ENCODE measurements at regions not wholly inside any gene's neighbourhood (a gene's known extent, or its start where the extent isn't known, plus 50 kb on each side); places are given as distances from the start of the nearest gene placed in this dataset.

DNA sequence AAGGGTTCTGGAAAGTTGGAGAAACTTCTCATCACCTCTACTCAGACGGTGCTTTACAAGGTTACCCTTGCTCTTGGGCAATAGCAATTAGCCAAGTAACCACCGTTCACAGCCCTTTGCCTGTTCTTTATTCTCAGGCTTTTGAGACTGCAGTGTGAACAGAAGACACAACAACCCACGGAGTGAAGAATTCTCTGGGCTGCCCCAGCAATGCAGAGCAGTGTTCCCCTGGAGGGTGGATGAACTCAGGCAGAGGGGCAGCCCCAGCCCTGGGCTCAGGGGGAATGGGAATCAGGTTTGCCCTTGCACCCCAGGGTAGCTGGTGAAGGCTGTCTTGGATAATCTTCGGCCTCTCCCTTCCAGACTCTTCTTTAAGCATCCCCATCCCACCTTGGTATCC, 69.1 kb downstream of the MCFD2 start:
- TF ChIP-seq CTCF (IDR thresholded peaks at IDR 0.05; ENCODE audit: control insufficient read depth, insufficient read depth, low read depth, low read length, missing control alignments), result no peak
- DNase-seq (ENCODE audit: low read depth), result no peak
- H3K4me3 ChIP-seq (ENCODE audit: control insufficient read depth, low read depth, low read length), result no peak overlapping the region

DNA sequence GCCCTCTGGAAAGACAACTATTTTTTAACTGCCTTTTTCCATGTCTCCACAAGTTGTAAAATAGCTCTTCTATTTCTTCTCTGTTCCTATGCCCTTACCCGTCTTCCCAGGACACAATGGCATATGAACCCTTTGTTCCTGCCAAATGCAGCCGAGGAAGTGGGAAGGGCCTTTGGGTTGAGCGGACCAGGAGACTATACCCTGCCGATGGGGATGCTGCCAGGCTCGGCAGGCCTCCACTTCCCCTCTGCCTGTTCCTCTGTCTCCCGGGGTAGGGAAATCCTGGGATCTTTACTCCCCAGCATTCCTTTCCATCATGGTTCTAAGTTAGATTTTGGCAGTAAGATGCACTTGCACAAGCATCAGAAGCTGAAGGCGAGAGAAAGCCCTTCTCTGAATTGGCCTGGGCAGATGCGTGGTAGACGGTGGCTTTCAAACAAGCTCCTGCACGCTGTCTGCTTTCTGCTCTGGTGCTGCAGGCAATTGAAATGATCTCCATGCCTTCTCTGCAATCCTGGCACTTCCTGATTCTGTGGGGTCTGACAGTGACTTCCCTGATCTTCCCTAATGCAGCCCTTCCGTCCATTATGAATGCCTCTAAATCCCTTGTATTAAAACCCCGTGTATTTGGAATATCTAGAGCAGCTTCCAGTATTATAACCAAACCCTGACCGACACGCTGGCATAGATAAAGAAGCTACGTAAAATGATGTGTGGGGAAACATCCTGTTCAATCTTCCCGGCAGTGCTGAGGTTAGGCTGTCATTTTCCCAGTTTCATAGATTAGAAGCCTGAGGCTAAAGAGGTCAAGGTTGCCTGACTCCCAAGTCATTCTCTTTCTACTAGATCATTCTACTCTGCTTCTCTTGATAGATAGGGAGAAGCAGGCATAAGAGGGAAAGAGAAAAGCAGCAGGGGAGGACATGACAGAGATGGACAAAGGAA, 69.8 kb downstream of the MCFD2 start:
- no peak overlapping the region for H3K4me3 ChIP-seq (ENCODE audit: control insufficient read depth, low read depth, low read length)
- no peak for DNase-seq (ENCODE audit: low read depth)
- TF ChIP-seq CTCF (IDR thresholded peaks at IDR 0.05; ENCODE audit: control insufficient read depth, insufficient read depth, low read depth, low read length, missing control alignments), result no peak

DNA sequence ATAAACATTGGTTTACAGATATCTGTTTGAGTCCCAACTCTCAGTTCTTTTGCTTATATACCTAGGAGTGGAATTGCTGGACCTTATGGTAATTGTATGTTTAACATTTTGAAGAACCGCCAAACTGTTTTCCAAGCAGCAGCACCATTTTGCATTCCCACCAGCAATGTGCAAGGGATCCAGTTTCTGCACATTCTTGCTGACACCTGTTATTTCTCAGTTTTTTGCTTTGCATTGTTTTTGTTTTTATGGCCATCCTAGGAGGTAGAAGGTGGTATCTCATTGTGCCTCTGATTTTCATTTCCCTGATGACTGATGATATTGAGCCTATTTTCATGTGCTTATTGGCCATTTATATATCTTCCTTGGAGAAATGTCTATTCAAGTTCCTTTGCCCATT, 71.2 kb downstream of the MCFD2 start:
- H3K4me3 ChIP-seq (ENCODE audit: control insufficient read depth, low read depth, low read length), result no peak overlapping the region
- no peak for TF ChIP-seq CTCF (IDR thresholded peaks at IDR 0.05; ENCODE audit: control insufficient read depth, insufficient read depth, low read depth, low read length, missing control alignments)
- DNase-seq (ENCODE audit: low read depth), result no peak

GRCh38 chr2:46844034-46844433, 71.6 kb downstream of the MCFD2 start:
- DNase-seq (ENCODE audit: low read depth), result no peak
- no peak for TF ChIP-seq CTCF (IDR thresholded peaks at IDR 0.05; ENCODE audit: control insufficient read depth, insufficient read depth, low read depth, low read length, missing control alignments)
- H3K4me3 ChIP-seq (ENCODE audit: control insufficient read depth, low read depth, low read length), result no peak overlapping the region

- no peak for TF ChIP-seq CTCF (IDR thresholded peaks at IDR 0.05; ENCODE audit: control insufficient read depth, insufficient read depth, low read depth, low read length, missing control alignments)
- no peak overlapping the region for H3K4me3 ChIP-seq (ENCODE audit: control insufficient read depth, low read depth, low read length)
- no peak for DNase-seq (ENCODE audit: low read depth)
These were observed 72.3 kb downstream of the MCFD2 start for GRCh38 chr2:46843316-46843715.

GRCh38 chr2:46842876-46843275, 72.7 kb downstream of the MCFD2 start:
- no peak for TF ChIP-seq CTCF (IDR thresholded peaks at IDR 0.05; ENCODE audit: control insufficient read depth, insufficient read depth, low read depth, low read length, missing control alignments)
- DNase-seq (ENCODE audit: low read depth), result no peak
- H3K4me3 ChIP-seq (ENCODE audit: control insufficient read depth, low read depth, low read length), result no peak overlapping the region
